GM21529 (cell line): ENCODE measurements at regions not wholly inside any gene's neighbourhood (a gene's known extent, or its start where the extent isn't known, plus 50 kb on each side); places are given as distances from the start of the nearest gene placed in this dataset.

Experiments used
- ATAC-seq: cut with Tn5 transposase; IDR thresholded peaks from one replicate; pipeline ENCODE4 v1.9.1; 2021; ENCODE audit not compliant: unreplicated experiment

DNA sequence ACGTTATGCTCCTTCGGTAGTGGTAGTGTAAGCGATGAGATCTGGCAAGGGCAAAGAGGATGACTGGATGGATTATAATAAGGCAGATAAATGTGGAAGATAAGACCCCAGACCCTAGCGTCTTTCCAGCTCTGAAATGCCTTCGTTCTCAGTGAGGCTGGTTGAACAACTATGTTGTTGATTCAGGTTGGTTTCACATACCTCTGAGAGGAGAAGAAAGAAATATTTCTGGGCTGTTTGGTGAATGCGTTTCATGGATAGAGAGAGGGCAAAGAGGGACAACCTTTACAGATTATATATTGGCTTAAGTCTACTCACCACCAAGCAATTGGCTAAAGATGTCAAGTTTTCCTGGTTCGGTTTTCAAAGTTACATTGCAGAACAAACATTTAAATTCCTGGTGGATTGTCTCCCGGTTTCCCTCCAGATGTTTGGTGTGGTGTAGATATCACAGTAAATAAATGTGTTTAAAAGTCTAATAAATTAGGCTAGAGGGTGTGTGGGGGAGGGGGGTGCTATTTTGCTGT is 190.1 kb upstream of the GLI2 start:
- no peak for ATAC-seq

DNA sequence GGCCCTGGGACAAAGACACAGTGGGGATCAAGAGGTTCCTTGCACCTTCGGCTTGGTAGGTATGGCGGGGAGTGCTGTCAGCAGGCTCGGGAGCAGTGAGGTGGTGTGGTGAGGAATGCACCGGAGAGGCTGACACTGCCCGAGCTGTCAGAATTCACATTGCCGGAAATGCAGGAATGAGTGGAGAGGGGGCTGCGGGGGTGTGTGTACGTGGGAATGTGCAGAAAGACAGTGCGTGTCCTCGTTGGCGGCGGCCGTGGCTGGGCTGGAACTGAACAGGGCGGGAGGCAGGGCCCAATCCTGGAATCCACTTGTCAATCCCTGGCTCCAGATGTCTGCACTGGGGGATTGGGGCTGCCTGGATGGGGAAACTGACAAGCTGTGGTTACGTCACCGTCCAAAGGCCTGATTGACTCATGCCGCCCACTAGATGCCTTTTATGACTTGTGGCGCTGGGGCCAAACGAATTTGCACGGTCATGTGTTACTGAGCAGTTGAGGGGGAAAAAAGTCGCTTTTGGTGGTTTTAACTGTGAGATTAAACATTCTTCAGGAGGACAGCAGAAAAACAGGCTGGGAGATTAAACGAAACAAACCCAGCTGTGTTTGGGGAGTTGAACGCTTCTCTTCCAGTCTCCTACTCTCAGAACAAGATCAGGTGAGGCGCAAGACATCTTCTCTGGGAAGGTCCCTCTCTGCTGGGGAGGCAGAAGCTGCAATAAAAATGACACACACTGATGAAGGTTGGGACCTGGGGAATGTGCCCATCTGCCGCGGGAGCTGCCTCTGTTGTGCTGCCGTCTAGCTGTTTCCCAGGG is 189.4 kb upstream of the GLI2 start:
- no peak for ATAC-seq

GRCh38 chr2:120546865-120547390 is 188.7 kb upstream of the GLI2 start:
- ATAC-seq = no peak

DNA sequence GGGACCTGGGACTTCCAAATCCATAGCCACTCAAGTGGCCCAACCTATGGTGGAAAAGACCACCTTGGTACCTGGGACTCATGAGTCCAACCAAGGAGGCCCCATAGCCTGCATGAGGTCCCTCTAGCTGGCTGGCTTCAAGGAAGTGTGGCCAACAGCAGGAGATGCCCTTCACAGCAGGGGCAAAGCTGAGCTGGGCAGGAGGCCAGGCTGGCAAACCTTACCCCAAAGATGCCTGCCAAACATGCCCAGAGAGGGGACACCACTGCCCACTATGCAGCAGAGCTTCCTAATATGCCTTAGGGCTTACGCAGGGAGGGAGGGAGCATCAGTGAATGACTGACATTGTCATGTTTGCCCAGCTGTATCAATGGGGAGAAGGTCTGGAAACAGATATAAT is 188.0 kb upstream of the GLI2 start:
- ATAC-seq = no peak

- ATAC-seq = no peak
Measured at GRCh38 chr2:120548627-120549608, 186.8 kb upstream of the GLI2 start.

- ATAC-seq = no peak
Measured at GRCh38 chr2:120549841-120550240, 185.8 kb upstream of the GLI2 start.

DNA sequence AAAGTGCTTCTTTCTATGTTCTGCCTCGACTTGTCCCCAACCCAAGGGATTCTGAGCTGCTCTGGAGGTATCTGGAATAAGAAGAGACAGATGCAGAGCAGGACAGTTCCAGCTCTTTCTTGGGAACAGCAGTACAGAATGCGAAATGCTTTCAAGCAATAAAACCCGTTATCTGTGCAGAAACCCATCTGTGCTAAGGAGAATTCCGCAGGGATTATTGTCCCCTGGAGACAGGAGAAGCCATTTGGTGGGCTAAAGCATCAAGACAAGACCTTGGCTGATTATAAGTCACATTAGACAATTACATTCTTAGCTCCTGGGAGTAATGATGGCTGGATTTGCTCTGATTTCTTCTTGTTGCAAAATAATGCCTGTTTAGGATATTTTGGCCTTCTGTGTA is 185.4 kb upstream of the GLI2 start:
- no peak for ATAC-seq

DNA sequence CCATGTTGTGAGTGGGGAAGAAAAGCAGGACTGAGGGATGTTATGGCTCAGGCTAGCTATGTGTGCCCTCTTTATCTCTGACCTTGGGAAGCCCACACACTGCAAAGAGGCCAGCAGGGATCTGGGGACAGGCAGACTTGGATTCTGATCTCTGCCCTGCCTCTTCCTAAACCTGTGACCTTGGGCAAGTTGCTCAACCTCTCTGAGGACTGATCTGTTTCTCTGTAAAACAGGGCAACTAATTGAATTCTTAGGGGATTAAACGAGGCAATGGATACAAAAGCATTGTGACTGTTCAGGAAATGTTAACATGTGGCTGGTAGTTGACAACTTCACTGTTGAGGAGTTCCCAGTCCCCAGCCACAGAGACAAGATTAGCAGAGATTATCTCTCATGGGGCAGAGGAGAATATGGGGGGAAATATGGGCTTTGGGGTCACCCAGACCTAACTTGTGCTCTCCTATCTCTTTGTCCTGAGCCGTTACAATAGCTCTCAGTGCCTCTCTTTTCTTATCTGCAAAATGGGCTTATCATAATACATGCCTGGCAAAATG is 184.7 kb upstream of the GLI2 start:
- no peak for ATAC-seq

GRCh38 chr2:120551522-120551921 is 184.1 kb upstream of the GLI2 start:
- ATAC-seq = peak; percentile 69

GRCh38 chr2:120552079-120552478 is 183.6 kb upstream of the GLI2 start:
- ATAC-seq = no peak

- no peak for ATAC-seq
Measured at GRCh38 chr2:120552800-120553481, 182.7 kb upstream of the GLI2 start.

- no peak for ATAC-seq
Measured at GRCh38 chr2:120554625-120555032, 181.0 kb upstream of the GLI2 start.

- ATAC-seq = no peak
Measured at GRCh38 chr2:120555092-120555491, 180.6 kb upstream of the GLI2 start.

GRCh38 chr2:120556911-120557310 is 178.8 kb upstream of the GLI2 start:
- ATAC-seq = no peak

DNA sequence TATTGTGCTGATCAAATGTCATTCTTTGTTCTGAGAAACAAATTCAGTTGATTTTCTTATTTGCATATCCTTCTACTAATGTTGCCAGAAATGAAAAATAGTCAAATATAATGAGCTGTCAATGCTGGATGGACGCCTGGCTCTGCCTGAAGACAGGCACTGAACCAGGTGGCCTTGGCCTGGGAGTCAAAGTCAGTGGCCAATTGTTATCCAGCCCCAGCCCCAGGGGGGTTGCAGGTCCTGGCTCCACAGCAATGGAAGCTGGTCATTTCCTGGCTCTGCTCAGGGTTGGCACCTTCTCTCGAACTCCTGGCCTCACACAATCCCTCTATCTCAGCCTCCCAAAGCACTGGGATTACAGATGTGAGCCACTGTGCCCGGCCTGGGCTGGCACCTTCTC is 176.8 kb upstream of the GLI2 start:
- no peak for ATAC-seq

GRCh38 chr2:120559401-120559800 is 176.3 kb upstream of the GLI2 start:
- ATAC-seq = no peak

- ATAC-seq = no peak
Measured at GRCh38 chr2:120560330-120560729, 175.3 kb upstream of the GLI2 start.

GRCh38 chr2:120561379-120562035 is 174.2 kb upstream of the GLI2 start:
- ATAC-seq = no peak

DNA sequence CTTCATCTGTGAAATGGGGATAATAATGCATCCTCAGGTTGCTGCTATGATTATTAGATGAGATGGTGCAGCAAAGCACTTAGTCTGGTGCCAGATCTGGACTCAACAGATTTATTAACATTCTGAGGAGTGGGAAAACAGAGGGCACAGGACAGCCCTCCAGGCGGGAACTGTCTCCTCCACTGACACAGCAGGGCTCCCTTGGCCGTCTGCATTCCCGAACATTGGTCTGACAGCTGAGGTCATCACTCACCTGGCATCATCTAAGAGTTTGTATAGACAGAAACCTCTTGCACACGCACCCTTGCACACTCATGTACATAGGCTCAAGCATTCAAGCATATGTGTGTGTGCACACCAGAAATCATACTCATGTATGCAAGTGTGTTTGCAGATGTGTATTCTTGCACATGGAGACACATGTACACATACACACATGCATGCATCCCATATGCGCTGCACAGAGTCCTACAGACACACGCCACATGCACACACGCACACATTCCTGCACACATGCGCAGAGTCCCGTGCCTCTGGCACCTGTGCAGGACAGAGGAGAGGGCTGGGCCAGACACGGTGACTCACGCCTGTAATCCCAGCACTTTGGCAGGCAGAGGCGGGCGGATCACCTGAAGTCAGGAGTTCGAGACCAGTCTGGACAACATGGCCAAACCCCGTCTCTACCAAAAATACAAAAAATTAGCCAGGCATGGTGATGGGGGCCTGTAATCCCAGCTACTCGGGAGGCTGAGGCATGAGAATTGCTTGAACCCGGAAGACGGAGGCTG is 173.3 kb upstream of the GLI2 start:
- ATAC-seq = no peak
